Hematopoietic multipotent progenitor cell (in vitro differentiated cells): ENCODE measurements at regions not wholly inside any gene's neighbourhood (a gene's known extent, or its start where the extent isn't known, plus 50 kb on each side); places are given as distances from the start of the nearest gene placed in this dataset. TPM values are rescaled to one million over a fixed set of nuclear protein-coding genes. Genes with fewer than 3 reads are reported as not detected.
"Not testable (repeated sequence)": the region's sequence is repeated elsewhere in the genome, so short reads cannot be mapped to it uniquely, and the experiment has no call there.

ENCODE experiments used
- DNase-seq, 3 donors: peaks; one replicate each; pipeline ENCODE4 v3.0.0-alpha.2; 2011 to 2015; ENCODE audit warnings: low read depth in 2 of 3, low spot score in 2 of 3
- small RNA-seq: library from RNA; depleted of rRNA; stranded (forward); fragments of <200 nt; gene quantifications from one replicate; pipeline ENCODE3, GENCODE V24; 2012

DNA sequence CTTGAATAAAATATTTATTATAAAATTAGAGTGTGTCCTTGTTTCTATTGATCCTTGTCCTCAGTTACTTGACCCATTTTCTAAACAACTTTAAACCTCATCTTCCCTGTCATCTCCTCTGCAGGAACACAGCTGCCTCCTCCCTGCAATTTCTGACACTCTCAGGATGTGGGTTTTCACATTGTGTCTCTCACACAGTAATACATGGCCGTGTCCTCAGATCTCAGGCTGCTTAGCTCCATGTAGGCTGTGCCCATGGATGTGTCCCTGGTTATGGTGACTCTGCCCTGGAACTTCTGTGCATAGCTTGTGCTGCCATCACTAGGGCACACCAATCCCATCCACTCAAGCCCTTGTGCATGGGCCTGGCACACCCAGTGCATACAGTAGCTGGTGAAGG, 577.1 kb downstream of the GOLGA6L6 start:
- not testable (repeated sequence) for DNase-seq

DNA sequence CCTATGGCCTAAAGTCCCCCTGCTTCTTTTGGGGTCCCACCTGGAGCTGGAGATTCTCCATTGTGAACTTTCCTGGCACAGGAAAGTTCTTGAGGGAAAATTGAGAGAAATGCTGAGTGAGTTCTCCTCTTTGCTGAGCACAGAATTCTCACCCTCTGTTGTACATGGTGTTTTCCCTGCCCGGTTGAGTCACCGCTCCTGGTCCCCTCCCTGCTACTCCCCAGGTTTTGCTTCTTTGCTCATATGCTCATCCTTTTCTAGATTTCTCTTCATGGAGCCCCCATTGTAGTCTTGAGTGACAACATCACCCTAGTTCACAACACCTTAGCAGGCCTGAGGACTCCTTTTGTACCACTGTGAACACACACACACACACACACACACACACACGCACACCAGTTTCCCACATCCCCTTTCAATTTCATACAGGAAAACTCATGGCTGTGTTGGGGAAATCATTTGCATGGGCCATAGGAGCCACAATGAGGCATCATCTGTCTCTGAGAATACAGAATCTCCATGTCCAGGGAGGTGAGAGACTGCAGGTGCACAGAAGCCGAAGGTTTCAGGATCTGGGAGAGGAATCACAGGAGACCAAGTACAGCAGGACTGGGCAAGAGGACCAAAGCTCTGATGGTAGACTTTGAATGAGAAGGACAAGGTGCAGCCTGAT, 585.3 kb downstream of the GOLGA6L6 start:
- no peak for DNase-seq

DNA sequence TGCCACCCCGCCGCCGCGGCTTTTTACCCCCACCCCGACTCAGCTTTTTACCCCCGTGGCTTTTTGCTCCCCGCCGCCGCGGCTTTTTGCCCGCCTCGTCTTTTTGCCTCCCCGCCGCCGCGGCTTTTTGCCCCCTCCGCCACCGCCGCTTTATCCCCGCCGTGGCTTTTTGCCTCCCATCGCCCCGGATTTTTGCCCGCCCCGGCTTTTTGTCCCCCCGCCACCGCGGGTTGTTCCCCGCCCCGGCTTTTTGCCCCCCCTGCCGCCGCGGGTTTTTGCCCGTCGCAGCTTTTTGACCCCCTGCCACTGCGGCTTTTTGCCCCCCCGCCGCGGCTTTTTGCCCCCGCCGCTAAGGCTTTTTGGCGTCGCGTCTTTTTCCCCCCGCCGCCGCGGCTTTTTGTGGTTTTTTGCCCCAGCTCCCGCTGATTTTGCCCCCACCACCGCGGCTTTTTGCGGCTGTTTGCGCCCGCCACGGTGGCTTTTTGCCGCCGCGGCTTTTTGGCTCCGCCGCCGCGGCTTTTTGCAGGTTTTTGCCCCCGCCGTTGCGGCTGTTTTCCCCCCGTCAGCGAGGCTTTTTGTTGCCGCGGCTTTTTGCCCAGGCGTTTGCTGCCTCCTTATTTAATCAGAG, 597.2 kb downstream of the GOLGA6L6 start:
- DNase-seq = no peak

DNA sequence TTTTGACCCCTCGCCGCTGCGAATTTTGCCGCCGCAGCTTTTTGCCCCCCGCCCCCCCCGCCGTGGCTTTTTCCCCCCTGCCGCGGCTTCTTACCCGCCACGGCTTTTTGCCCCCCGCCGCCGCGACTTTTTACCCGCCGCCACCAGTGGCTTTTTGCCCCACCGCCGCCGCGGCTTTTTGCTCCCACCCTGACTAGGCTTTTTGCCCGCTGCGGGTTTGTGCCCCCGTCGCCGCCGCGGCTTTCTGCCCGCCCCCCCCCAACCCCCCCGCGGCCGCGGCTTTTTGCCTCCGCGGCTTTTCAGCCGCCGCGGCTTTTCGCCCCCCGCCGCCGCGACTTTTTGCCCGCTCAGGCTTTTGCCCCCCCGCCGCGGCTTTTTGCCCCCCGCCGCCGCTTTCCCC, 598.1 kb downstream of the GOLGA6L6 start:
- no peak for DNase-seq

DNA sequence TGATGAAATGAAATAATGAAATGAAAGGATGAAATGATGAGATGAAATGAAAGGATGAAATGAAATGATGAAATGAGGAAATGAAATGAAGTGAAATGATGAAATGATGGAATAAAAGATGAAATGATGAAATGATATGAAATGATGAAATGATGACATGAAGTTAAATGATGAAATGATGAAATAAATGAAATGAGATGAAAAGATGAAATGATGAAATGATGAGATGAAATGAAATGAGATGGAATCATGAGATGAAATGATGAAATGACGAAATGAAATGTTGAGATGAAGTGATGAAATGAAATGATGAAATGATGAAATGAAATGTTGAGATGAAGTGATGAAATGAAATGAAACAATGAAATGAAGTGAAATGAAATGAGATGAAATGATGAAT, 638.3 kb downstream of the GOLGA6L6 start:
- not testable (repeated sequence) for DNase-seq

DNA sequence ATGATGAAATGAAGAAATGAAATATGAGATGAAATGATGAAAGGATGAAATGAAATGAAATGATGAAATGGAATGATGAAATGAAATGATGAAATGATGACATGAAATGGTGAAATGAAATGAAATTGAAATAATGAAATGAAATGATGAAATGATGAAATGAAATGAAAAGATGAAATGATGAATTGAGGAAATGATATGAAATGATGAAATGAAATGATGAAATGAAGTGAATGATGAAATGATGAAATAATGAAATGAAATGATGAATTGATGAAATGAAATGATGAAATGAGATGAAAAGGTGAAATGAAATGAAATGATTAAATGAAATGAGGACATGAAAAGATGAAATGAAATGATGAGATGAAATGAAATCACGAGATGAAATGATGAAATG, 639.2 kb downstream of the GOLGA6L6 start:
- DNase-seq = not testable (repeated sequence)

DNA sequence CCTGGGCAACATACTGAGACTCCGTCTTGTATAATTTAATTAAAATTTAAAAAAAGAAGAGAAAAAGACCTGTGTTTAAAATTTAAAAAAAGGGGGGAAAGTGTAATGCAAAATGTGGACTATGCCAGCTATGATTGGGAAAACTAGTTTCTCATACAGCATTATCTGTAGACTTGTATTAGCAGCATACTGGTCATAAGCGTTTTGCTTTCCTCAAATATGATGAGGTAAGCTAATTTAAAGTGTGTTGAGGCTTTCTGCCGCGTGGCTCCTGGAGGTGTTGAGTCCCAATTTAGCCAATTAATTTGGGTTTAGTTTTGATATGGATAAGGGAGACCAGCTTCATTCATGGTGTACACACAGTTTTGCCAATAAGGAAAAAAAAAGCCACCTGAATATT, 640.2 kb downstream of the GOLGA6L6 start:
- not testable (repeated sequence) for DNase-seq

DNA sequence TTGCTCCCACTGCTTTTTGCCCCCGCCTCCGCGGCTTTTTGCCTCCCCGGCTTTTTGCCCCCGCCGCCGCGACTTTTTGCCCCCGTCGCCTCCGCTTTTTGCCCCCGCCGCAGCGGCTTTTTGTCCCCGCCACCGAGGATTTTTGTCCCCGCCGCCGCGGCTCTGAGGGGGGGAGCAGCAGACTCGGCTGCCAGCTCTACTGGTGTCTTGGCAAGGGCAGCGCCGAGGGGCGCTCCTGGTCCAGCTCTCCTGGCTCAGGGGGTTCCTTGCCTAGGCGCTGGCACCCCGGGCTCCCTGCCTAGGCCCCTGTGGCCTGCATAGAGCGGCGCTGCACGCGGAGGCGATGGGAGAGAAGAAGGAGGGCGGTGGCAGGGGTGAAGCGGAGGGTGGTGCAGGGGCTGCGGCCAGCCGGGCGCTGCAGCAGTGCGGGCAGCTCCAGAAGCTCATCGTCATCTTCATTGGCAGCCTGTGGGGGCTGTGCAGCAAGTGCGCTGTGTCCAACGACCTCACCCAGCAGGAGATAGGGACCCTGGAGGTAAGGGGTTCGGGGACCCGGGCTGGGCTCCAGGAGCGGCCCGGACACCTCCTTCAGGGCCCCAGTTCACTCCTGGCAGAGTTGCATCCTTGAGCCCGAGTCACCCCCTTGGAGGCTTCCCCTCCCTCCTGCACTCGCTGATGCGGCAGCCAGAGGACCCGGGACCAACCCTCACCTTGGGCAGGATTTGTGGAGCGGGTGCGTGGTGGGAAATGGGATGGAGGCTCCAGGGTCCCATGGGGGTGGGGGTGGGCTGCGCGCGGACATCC, 642.4 kb downstream of the GOLGA6L6 start:
- DNase-seq = no peak

DNA sequence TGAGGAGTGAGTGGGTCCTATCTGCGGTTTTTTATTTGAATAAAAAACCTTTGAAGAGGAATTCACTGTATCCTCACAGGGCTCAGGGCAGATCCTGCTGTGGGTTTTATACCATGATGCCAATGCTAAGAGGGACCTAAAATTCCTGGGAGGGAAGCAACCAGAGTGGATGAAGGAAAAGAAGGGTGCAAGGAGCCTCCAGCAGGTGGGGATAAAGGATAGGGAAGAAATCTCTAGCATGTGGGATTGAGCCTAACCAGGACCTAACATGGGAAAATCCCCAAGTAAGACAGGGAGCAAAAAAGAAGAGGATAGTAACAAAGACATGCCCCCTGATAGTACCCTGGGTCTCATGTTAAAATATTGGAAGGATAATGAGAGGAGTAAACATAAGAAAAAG, 652.8 kb downstream of the GOLGA6L6 start:
- DNase-seq = not testable (repeated sequence)

DNA sequence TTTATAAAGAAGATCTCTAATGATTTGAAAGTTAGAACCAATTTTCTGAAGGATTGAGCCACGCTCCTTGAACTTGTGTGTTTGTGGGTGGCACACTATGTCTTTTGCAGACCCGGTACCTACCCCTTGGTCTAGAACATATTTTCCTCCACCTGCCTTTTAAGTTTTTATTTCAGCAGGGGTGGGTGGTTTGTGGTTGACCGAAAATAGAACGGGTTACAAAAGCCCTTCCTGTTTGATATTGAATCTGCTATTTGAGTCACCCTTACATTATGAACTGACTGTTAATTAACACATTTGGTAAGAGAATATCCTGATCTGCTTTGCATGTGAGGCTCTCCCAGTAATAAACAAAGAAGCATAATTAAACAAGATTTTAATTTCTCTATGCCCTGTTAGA, 697.5 kb downstream of the GOLGA6L6 start:
- not testable (repeated sequence) for DNase-seq

Small RNA genes lying in the stretch of these regions (small RNA-seq; reads per million reads assigned to genes)
- gene AC138701.2 (not detected), gene IGHD1OR15-1A (not detected), gene IGHD2OR15-2A (not detected), gene IGHD3OR15-3A (not detected), gene IGHD4OR15-4A (not detected), gene IGHD5OR15-5A (not detected), gene RN7SL584P (not detected), gene RNU6-978P (not detected)
